Endothelial cell of umbilical vein (primary cell): ENCODE measurements at regions not wholly inside any gene's neighbourhood (a gene's known extent, or its start where the extent isn't known, plus 50 kb on each side); places are given as distances from the start of the nearest gene placed in this dataset.

ENCODE experiments used
- BruUV-seq: library from RNA; stranded (reverse); fragments of 400-500 nt; replicated peaks from 2 replicates; lab custom pipeline; 2021; lab: Mats Ljungman, UMichigan
- CTCF ChIA-PET: fragments of 300-600, 350-600 bp; sonication (Branson Sonifier 250); formaldehyde crosslinking; loops from one replicate; lab custom pipeline; 2021; ENCODE audit warnings: antibody characterized with exemption, inconsistent platforms; lab: Charles Lee
- POLR2A ChIA-PET: fragments of 300-600, 350-600 bp; sonication (Branson Sonifier 250); formaldehyde crosslinking; loops from one replicate; lab custom pipeline; 2021; ENCODE audit warnings: antibody characterized with exemption, inconsistent platforms; lab: Charles Lee
- DNase-seq: peaks from one replicate; pipeline ENCODE4 v3.0.0-alpha.2; 2011; ENCODE audit warnings: low read depth, low spot score
- FAIRE-seq: peaks from 2 replicates; lab custom pipeline; 2011; peaks lifted over from hg19 to GRCh38; lab: Jason Lieb, UNC
- H2AFZ ChIP-seq: 2 replicates; pipeline ENCODE4 v1.6.0; 2012; ENCODE audit warnings: low read depth, low read length, control low read depth, inconsistent platforms
- H3K27ac ChIP-seq: 2 replicates; pipeline ENCODE4 v1.5.1; 2011; ENCODE audit warnings: low read depth, mild to moderate bottlenecking, control low read depth, low read length, moderate library complexity; ENCODE audit not compliant: insufficient read depth
- H3K27me3 ChIP-seq, 2 experiments: 2 replicates each; pipeline versions ENCODE4 v1.6.0 to v1.6.1; 2011; ENCODE audit warnings: low read length in 2 of 2, mixed read lengths in 1 of 2; ENCODE audit not compliant: control insufficient read depth in 2 of 2, insufficient read depth in 2 of 2
- H3K36me3 ChIP-seq, 2 experiments: 2 replicates in 1 of 2; 3 replicates in 1 of 2; pipeline ENCODE4 v1.5.1; 2011; ENCODE audit warnings: low read length in 2 of 2, mild to moderate bottlenecking in 1 of 2, moderate library complexity in 1 of 2; ENCODE audit not compliant: control insufficient read depth in 2 of 2, insufficient read depth in 2 of 2; ENCODE audit errors: extremely low read depth in 1 of 2
- H3K4me1 ChIP-seq: 3 replicates; pipeline ENCODE4 v1.5.1; 2011; ENCODE audit warnings: mild to moderate bottlenecking, low read length; ENCODE audit not compliant: control insufficient read depth, insufficient read depth; ENCODE audit errors: extremely low read depth
- H3K4me2 ChIP-seq: 2 replicates; pipeline ENCODE4 v1.6.1; 2011; ENCODE audit warnings: low read length, control low read depth, mixed read lengths; ENCODE audit not compliant: insufficient read depth
- H3K4me3 ChIP-seq, 3 experiments: fragments of 200-600 bp in 1 of 3; sonication (generic), shearing (Covaris generic) in 1 of 3; replicated peaks in 1 of 3; 2 replicates each; pipeline ENCODE4 v1.5.1; 2011 to 2016; ENCODE audit warnings: control low read depth in 3 of 3, low read length in 3 of 3, mild to moderate bottlenecking in 2 of 3, inconsistent platforms in 1 of 3, low read depth in 1 of 3, moderate library complexity in 1 of 3; ENCODE audit not compliant: insufficient read depth in 1 of 3
- H3K79me2 ChIP-seq: 2 replicates; pipeline ENCODE4 v1.6.0; 2012; ENCODE audit warnings: low read length, inconsistent platforms; ENCODE audit not compliant: control insufficient read depth, insufficient read depth
- H3K9ac ChIP-seq: replicated peaks from 2 replicates; pipeline ENCODE3; 2011; ENCODE audit warnings: low read length, control low read depth; ENCODE audit not compliant: insufficient read depth; ENCODE audit errors: extremely low read depth
- H3K9me1 ChIP-seq: replicated peaks from 3 replicates; pipeline ENCODE4 v1.6.0; 2011; ENCODE audit warnings: mild to moderate bottlenecking, low read length; ENCODE audit not compliant: control insufficient read depth, insufficient read depth; ENCODE audit errors: extremely low read depth
- H3K9me3 ChIP-seq: replicated peaks from 2 replicates; pipeline ENCODE4 v1.5.1; 2012; ENCODE audit warnings: low read length, inconsistent platforms; ENCODE audit not compliant: control insufficient read depth, insufficient read depth
- H4K20me1 ChIP-seq: replicated peaks from 2 replicates; pipeline ENCODE3; 2011; ENCODE audit warnings: mild to moderate bottlenecking, low read length; ENCODE audit not compliant: control insufficient read depth, insufficient read depth; ENCODE audit errors: extremely low read depth
- CTCF ChIP-seq, 2 donors: IDR thresholded peaks; 1 replicate in 1 of 2; 2 replicates in 1 of 2; pipeline ENCODE4 v1.5.1; 2011; ENCODE audit warnings: low read length in 2 of 2, mild to moderate bottlenecking in 2 of 2, moderate library complexity in 2 of 2, control low read depth in 1 of 2, inconsistent platforms in 1 of 2, low read depth in 1 of 2; ENCODE audit not compliant: insufficient read depth in 1 of 2; ENCODE audit errors: extremely low read depth in 1 of 2
- EZH2 ChIP-seq: IDR thresholded peaks from 2 replicates; pipeline ENCODE4 v1.6.1; 2012; ENCODE audit warnings: borderline replicate concordance, low read depth, mild to moderate bottlenecking, moderate library complexity, low read length, inconsistent platforms; ENCODE audit not compliant: severe bottlenecking
- FOS ChIP-seq: IDR thresholded peaks from 2 replicates; pipeline ENCODE4 v1.6.1; 2011; ENCODE audit warnings: mild to moderate bottlenecking, low read length, moderate library complexity, borderline replicate concordance; ENCODE audit not compliant: insufficient read depth
- GATA2 ChIP-seq: IDR thresholded peaks from 2 replicates; pipeline ENCODE4 v1.7.0; 2011; ENCODE audit warnings: low read depth, mild to moderate bottlenecking, moderate library complexity, mixed read lengths, low read length; ENCODE audit not compliant: insufficient read length, insufficient read depth
- JUN ChIP-seq: IDR thresholded peaks from 2 replicates; pipeline ENCODE4 v1.6.1; 2011; ENCODE audit warnings: borderline replicate concordance, low read depth; ENCODE audit not compliant: insufficient read length, insufficient read depth
- MAX ChIP-seq: IDR thresholded peaks from 2 replicates; pipeline ENCODE4 v1.6.1; 2011; ENCODE audit not compliant: insufficient read depth, insufficient read length
- MYC ChIP-seq: IDR thresholded peaks from one replicate; pipeline ENCODE4 v1.6.1; 2011; ENCODE audit warnings: mild to moderate bottlenecking, low read depth, low read length
- POLR2A ChIP-seq: IDR thresholded peaks from 2 replicates; pipeline ENCODE4 v1.6.1; 2012; ENCODE audit warnings: low read depth, mild to moderate bottlenecking, control low read depth, low read length
- POLR2AphosphoS5 ChIP-seq: IDR thresholded peaks from 2 replicates; pipeline ENCODE4 v1.6.1; 2012; ENCODE audit warnings: low read depth, mild to moderate bottlenecking, control low read depth, low read length, moderate library complexity; ENCODE audit not compliant: insufficient read depth
- dilution Hi-C: fragments of 300-500 bp; cut with MboI; formaldehyde crosslinking; loops from one replicate; pipeline ENCODE4 v1.15.0; 2019; ENCODE audit warnings: low sequenced_read_pairs; ENCODE audit not compliant: extremely low pct_ligation_motif_present
- intact Hi-C: fragments of 100-400 bp; cut with micrococcal nuclease; formaldehyde crosslinking; loops from one replicate; pipeline ENCODE4 v1.10.0; 2022

- intact Hi-C loops (no loop called here), dilution Hi-C loops (no loop called here)
- Histone ChIP-seq H3K4me1 (peaks cover 56% of the 10 kb centered on the region), H3K9me3 (no peaks in the 10 kb centered on the region), H3K36me3 (no peaks in the 10 kb centered on the region), H4K20me1 (no peaks in the 10 kb centered on the region), H3K27me3 (no peaks in the 10 kb centered on the region), H2AFZ (no peak overlapping the region), H3K9ac (no peak overlapping the region), H3K4me3 (no peak overlapping the region), H3K79me2 (peaks cover 54% of the 10 kb centered on the region), H3K4me2 (no peak overlapping the region), H3K27ac (peak overlapping the region; percentile 79), H3K9me1 (no peaks in the 10 kb centered on the region)
- TF ChIP-seq CTCF (IDR thresholded peaks at IDR 0.05; ENCODE audit: extremely low read depth in 1 of 2, insufficient read depth in 1 of 2, low read depth in 1 of 2, low read length in 2 of 2): no peak
- no peak for TF ChIP-seq GATA2
- no peak for TF ChIP-seq MAX
- TF ChIP-seq POLR2A: no peak
- TF ChIP-seq EZH2: no peak
- TF ChIP-seq FOS: no peak
- no peak for TF ChIP-seq MYC
- no peak for TF ChIP-seq POLR2AphosphoS5
- TF ChIP-seq JUN: no peak
- ChIA-PET CTCF (no interaction called here), POLR2A (no interaction called here)
- FAIRE-seq (no peak), DNase-seq (no peak)
- BruUV-seq: no TSS peak
Measured at GRCh38 chrX:10044021-10044420, 76.9 kb downstream of the CLDN34 start.
